Skeletal muscle tissue (tissue), 3 donors: ENCODE measurements at regions not wholly inside any gene's neighbourhood (a gene's known extent, or its start where the extent isn't known, plus 50 kb on each side); places are given as distances from the start of the nearest gene placed in this dataset.
A peak's percentile ranks its signal among the peaks of the same experiment; 100 is the strongest.

Experiments used
- H3K27ac ChIP-seq: one replicate; pipeline ENCODE4 v1.7.0; 2013; ENCODE audit warnings: mild to moderate bottlenecking, low read depth, low read length, inconsistent platforms
- H3K27me3 ChIP-seq, 3 donors: one replicate each; pipeline ENCODE4 v1.7.0; 2013; ENCODE audit warnings: low read length in 3 of 3; ENCODE audit not compliant: control insufficient read depth in 3 of 3, insufficient read depth in 3 of 3
- H3K36me3 ChIP-seq, 3 donors: one replicate each; pipeline ENCODE4 v1.7.0; 2013; ENCODE audit warnings: low read length in 3 of 3; ENCODE audit not compliant: control insufficient read depth in 3 of 3, insufficient read depth in 3 of 3
- H3K4me1 ChIP-seq, 3 donors: one replicate each; pipeline ENCODE4 v1.7.0; 2013; ENCODE audit warnings: low read length in 3 of 3, mild to moderate bottlenecking in 3 of 3; ENCODE audit not compliant: control insufficient read depth in 3 of 3, insufficient read depth in 3 of 3
- H3K4me3 ChIP-seq, 3 donors: one replicate each; pipeline ENCODE4 v1.7.0; 2013; ENCODE audit warnings: low read length in 3 of 3
- H3K9ac ChIP-seq, 3 donors: one replicate each; pipeline ENCODE4 v1.7.0; 2013; ENCODE audit warnings: low read length in 3 of 3, mild to moderate bottlenecking in 3 of 3, moderate library complexity in 2 of 3, low read depth in 1 of 3
- H3K9me3 ChIP-seq, 3 donors: one replicate each; pipeline ENCODE4 v1.7.0; 2013; ENCODE audit warnings: low read length in 3 of 3; ENCODE audit not compliant: control insufficient read depth in 3 of 3
- donor health status: Osteomylitis.

- H3K4me3 ChIP-seq = no peak overlapping the region
- H3K9me3 ChIP-seq = no peaks in the 10 kb centered on the region
- no peak overlapping the region for H3K27ac ChIP-seq
- no peak overlapping the region for H3K9ac ChIP-seq
- H3K36me3 ChIP-seq = no peaks in the 10 kb centered on the region
- H3K4me1 ChIP-seq = peaks cover 4 to 14% (median 6%) of the 10 kb centered on the region in 3 donors
- no peaks in the 10 kb centered on the region for H3K27me3 ChIP-seq
Measured at GRCh38 chr6:132959639-132960326, 145.4 kb downstream of the RPS12 start.

DNA sequence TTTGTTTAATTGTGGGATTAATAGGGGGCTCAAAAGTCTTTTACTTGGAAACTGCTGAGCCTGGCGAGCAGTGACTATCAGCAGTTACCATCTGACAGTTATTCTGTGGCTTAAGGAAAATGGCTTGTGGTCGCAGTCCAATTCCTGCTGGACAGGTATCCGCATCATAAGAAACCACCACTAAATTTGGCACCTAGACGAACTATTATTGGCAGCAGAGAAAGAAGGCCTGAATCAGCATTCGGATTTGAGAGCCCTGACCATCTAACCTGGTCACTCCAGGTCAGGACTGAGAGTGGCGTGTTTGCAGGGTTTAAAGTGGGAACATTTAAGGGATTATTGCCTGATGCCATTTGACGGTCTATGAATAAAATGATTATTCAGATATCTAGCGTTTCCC, 146.4 kb downstream of the RPS12 start:
- Histone ChIP-seq H3K36me3 (no peaks in the 10 kb centered on the region), H3K9me3 (no peaks in the 10 kb centered on the region), H3K27me3 (no peaks in the 10 kb centered on the region), H3K4me3 (no peak overlapping the region), H3K27ac (no peak overlapping the region), H3K4me1 (peaks cover 4 to 18% (median 7%) of the 10 kb centered on the region in 3 donors), H3K9ac (no peak overlapping the region)

DNA sequence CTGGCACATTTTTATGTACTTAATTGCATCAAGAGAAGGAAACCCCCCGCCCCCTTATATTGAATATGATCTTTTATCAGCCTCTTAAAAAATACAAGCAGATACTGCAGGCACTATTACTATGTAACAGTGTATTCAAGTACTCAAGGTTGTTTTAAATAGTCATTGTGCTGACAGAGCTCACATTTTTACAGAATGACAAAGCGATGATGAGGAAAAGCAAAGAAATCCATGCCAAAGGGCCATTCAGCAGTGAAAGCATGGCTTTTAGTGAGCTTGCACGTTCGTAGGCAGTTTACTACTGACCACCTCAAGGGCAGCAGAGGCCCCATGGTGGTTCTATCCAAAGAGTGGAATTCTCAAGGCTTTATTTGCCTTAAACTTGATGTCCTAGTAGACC, 146.8 kb downstream of the RPS12 start:
- H3K9ac ChIP-seq = no peak overlapping the region
- H3K4me1 ChIP-seq = peaks cover 4 to 18% (median 7%) of the 10 kb centered on the region in 3 donors
- no peaks in the 10 kb centered on the region for H3K36me3 ChIP-seq
- H3K27me3 ChIP-seq = no peaks in the 10 kb centered on the region
- no peak overlapping the region for H3K4me3 ChIP-seq
- H3K9me3 ChIP-seq = no peaks in the 10 kb centered on the region
- H3K27ac ChIP-seq = no peak overlapping the region

DNA sequence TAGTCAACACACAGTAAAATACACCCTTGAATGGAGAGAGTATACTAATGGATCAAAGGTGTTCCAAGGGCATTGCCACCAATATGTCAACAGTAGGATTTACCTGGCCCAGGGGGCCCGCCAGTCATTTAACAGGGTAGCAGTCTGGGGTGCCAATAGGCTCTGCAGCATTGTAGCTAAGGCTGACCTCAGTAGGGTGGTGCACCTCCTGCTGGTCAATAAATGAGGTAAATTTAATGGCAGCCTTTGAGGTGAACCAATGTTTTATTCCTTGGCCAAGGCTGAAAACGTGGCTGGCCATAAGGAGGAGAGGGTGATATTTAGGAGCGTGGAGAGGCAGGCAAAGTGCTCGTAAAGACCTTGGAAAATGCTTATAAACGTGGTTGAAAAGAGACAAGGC, 147.2 kb downstream of the RPS12 start:
- no peaks in the 10 kb centered on the region for H3K27me3 ChIP-seq
- no peak overlapping the region for H3K4me3 ChIP-seq
- H3K36me3 ChIP-seq = no peaks in the 10 kb centered on the region
- H3K27ac ChIP-seq = no peak overlapping the region
- no peak overlapping the region for H3K9ac ChIP-seq
- peaks cover 4 to 18% (median 7%) of the 10 kb centered on the region in 3 donors for H3K4me1 ChIP-seq
- H3K9me3 ChIP-seq = no peaks in the 10 kb centered on the region

DNA sequence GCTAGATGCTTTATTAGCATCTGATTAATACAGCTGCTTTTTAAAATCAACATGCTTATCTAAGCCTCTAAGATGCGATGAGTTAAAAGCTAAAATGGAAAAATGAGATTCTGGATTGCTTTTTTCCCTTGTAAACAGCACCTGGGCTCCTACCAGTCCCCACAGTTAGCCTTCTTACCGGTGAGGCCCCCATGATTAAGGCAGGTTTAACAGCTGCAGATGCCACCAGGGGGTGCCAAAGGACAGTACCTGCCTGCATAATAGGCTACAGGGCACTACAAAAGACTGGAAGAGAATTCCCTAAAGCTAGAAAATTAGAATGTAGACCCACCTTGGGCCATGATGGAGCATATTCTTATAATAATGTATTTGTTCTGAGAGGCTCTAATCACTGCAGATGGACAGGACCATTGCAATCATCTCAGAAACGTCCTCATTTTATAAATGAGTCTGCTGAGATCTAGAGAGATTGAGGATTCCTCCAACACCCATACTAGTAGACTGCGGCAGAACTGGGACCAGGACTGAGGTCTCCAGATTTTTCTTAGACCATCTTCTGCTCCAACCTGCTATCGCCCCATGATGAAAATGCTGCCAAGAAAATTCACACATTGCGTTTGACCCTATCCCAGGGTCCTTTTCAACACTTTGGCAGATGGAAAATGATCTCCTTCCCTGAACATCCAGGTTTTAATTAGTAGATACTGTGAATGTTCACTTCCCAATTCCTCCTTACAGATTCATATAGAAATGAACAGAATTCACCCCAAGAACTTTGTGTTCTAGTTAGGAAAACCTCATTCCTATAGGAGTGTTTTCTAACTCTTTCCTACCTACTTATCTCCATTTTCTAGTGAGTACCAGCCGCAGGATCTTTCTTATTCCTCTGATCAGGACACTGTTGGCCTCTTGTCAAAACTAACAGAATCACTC, 148.8 kb downstream of the RPS12 start:
- H3K36me3 ChIP-seq = no peaks in the 10 kb centered on the region
- peaks cover 4 to 18% (median 7%) of the 10 kb centered on the region in 3 donors for H3K4me1 ChIP-seq
- no peak overlapping the region for H3K4me3 ChIP-seq
- no peak overlapping the region for H3K27ac ChIP-seq
- H3K9ac ChIP-seq = no peak overlapping the region
- H3K9me3 ChIP-seq = no peaks in the 10 kb centered on the region
- H3K27me3 ChIP-seq = no peaks in the 10 kb centered on the region

DNA sequence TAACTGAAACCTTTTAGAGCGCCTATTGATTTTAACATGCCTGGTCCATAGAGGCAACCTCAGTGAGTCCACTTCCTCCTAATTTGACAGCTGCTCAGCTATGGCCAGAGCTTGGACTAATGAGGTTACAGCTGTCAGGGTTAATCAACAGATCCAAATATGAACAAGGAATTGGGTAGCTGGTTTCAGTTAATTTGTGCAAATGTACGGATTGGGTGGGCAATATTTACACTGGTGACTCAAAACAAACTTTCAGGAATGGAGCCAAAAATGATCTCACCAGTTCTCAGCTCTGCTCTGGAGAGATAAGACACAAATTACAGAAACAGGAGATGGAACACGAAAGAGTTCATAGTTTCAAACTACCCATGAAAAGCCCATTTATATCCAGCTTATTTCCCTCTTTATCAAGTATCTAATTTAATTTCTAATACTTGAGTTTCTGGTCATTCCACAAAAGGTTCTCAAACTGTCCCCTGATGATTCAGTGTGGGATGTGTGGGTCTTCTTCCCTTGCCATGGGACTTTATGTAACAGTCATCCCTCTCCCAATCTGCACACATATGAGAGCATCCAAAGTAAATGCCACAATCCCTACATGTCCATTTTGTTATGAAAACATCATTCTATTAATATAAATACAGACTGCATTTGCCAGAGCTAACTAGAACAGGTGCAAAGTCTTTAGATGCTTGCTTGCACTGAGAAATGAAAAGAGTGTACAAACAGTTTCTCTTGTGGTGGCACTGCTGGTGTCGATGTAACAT, 149.9 kb downstream of the RPS12 start:
- no peak overlapping the region for H3K9ac ChIP-seq
- H3K4me3 ChIP-seq = no peak overlapping the region
- H3K36me3 ChIP-seq = no peaks in the 10 kb centered on the region
- H3K9me3 ChIP-seq = no peaks in the 10 kb centered on the region
- H3K27me3 ChIP-seq = no peaks in the 10 kb centered on the region
- peak overlapping the region; percentile 21 for H3K27ac ChIP-seq
- peaks cover 4 to 18% (median 7%) of the 10 kb centered on the region in 3 donors for H3K4me1 ChIP-seq

DNA sequence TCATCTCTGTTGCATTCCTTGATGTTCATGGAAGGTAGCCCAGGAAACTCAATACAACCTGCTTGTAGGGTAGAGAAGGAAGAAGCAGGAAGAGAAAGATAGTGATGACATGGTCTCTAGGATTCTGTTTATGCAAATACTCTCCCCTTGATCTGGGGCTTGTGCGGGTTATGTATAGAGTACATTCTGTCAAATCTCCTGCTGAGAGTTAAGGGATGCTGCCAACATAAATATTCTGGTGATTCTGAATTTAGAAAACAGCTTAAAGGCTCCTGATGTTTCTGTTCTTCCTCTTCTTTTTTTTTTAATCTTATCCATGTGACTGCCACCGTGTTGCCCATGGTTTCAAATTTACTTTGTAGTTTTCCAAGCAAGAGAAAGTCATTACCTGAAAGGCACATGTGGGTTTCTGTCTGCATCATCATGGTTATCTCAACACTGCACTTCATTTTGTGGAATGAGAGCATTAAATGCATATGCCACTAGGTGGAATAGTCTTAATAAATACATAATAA, 150.6 kb downstream of the RPS12 start:
- Histone ChIP-seq H3K27ac (peak overlapping the region; percentile 21), H3K9me3 (no peaks in the 10 kb centered on the region), H3K4me1 (peaks cover 4 to 18% (median 7%) of the 10 kb centered on the region in 3 donors), H3K36me3 (no peaks in the 10 kb centered on the region), H3K27me3 (no peaks in the 10 kb centered on the region), H3K9ac (no peak overlapping the region), H3K4me3 (no peak overlapping the region)

DNA sequence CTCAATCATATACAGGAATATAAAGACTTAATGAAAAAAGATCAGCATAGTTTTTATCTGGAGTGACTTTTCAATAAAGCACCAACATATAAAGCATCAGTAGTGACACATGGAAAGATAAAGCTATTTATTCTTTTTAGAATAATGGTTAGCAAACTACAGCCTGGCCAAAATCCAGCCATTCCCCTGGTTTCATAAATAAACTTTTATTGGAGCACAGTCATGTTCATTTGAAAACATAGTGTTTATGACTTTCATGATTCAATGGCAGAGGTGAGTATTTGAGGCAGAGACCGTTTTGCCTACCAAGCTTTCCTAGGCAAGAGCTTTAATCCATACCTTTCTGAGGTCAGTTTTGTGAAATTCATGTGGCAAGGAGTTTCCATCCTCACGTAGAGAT, 153.5 kb downstream of the RPS12 start:
- Histone ChIP-seq H3K27ac (no peak overlapping the region), H3K4me3 (no peak overlapping the region), H3K9ac (no peak overlapping the region), H3K9me3 (no peaks in the 10 kb centered on the region), H3K36me3 (no peaks in the 10 kb centered on the region), H3K4me1 (peaks cover 0 to 13% (median 7%) of the 10 kb centered on the region in 3 donors), H3K27me3 (no peaks in the 10 kb centered on the region)

DNA sequence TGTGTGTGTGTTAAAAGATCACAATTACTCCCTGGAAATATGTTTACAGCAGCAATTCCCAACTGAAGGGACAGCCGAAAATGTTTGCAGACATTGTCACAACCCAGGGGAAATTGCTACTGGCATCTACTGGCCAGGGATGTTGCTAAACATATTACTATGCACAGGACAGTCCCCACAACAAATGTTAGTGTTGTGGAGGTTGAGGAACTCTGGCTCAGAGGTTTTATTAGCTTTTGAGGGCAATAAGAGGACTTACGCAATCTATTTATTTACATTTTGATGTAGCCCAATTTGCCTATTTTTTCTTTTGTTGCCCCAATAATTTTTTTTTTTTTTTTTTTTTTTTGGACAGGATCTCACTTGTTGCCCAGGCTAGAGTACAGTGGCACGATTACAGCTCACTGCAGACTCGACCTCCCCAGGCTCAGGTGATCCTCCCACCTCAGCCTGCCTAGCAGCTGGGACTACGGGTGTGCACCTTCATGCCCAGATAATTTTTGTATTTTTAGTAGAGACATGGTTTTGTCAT, 154.1 kb downstream of the RPS12 start:
- peaks cover 0 to 15% (median 7%) of the 10 kb centered on the region in 3 donors for H3K4me1 ChIP-seq
- H3K27ac ChIP-seq = no peak overlapping the region
- no peak overlapping the region for H3K4me3 ChIP-seq
- H3K9ac ChIP-seq = no peak overlapping the region
- no peaks in the 10 kb centered on the region for H3K27me3 ChIP-seq
- no peaks in the 10 kb centered on the region for H3K36me3 ChIP-seq
- no peaks in the 10 kb centered on the region for H3K9me3 ChIP-seq
